ENCODE measurements at regions not wholly inside any gene's neighbourhood (a gene's known extent, or its start where the extent isn't known, plus 50 kb on each side); places are given as distances from the start of the nearest gene placed in this dataset.

- Histone ChIP-seq H3K36me3 (no peaks in the 10 kb centered on the region), H3K4me3 (no peak overlapping the region), H3K4me1 (no peaks in the 10 kb centered on the region), H3K27ac (no peak overlapping the region), H3K9me3 (no peaks in the 10 kb centered on the region), H3K27me3 (no peaks in the 10 kb centered on the region)
- in situ Hi-C loops (cut with MboI; ENCODE audit: low sequenced_read_pairs in 4 of 4) (no loop called here), intact Hi-C loops (cut with DNase I; ENCODE audit: low total_unique reads) (no loop called here)
- DNase-seq, result no peak
- no peak for ATAC-seq
- no peak for TF ChIP-seq CTCF (IDR thresholded peaks at IDR 0.05 in 4 of 5, conservative IDR thresholded peaks at IDR 0.05 in 1 of 5)
- TF ChIP-seq POLR2A (IDR thresholded peaks at IDR 0.05), result no peak
Measured at GRCh38 chr2:194105358-194105757, 1551.7 kb upstream of the SLC39A10 start.

- Histone ChIP-seq H3K9me3 (no peaks in the 10 kb centered on the region), H3K4me1 (no peaks in the 10 kb centered on the region), H3K27ac (no peak overlapping the region), H3K27me3 (no peaks in the 10 kb centered on the region), H3K36me3 (no peaks in the 10 kb centered on the region), H3K4me3 (no peak overlapping the region)
- no peak for DNase-seq
- TF ChIP-seq CTCF (IDR thresholded peaks at IDR 0.05 in 4 of 5, conservative IDR thresholded peaks at IDR 0.05 in 1 of 5) (no peak), POLR2A (IDR thresholded peaks at IDR 0.05) (no peak)
- in situ Hi-C loops (cut with MboI; ENCODE audit: low sequenced_read_pairs in 4 of 4), result no loop called here
- ATAC-seq, result no peak
- intact Hi-C loops (cut with DNase I; ENCODE audit: low total_unique reads), result no loop called here
Measured at GRCh38 chr2:194104687-194105086, 1552.3 kb upstream of the SLC39A10 start.

- intact Hi-C loops (cut with DNase I; ENCODE audit: low total_unique reads), result no loop called here
- no peaks in the 10 kb centered on the region for H3K27me3 ChIP-seq
- H3K36me3 ChIP-seq, result no peaks in the 10 kb centered on the region
- H3K4me1 ChIP-seq, result no peaks in the 10 kb centered on the region
- TF ChIP-seq CTCF (IDR thresholded peaks at IDR 0.05 in 4 of 5, conservative IDR thresholded peaks at IDR 0.05 in 1 of 5), result no peak
- ATAC-seq (no peak), DNase-seq (no peak)
- in situ Hi-C loops (cut with MboI; ENCODE audit: low sequenced_read_pairs in 4 of 4), result no loop called here
- no peak overlapping the region for H3K27ac ChIP-seq
- no peak overlapping the region for H3K4me3 ChIP-seq
- no peaks in the 10 kb centered on the region for H3K9me3 ChIP-seq
Measured at GRCh38 chr2:194103941-194104659, 1552.9 kb upstream of the SLC39A10 start.

- Histone ChIP-seq H3K36me3 (no peaks in the 10 kb centered on the region), H3K4me3 (no peak overlapping the region), H3K27me3 (no peaks in the 10 kb centered on the region), H3K9me3 (no peaks in the 10 kb centered on the region), H3K4me1 (no peaks in the 10 kb centered on the region), H3K27ac (no peak overlapping the region)
- no peak for DNase-seq
- TF ChIP-seq CTCF (IDR thresholded peaks at IDR 0.05 in 4 of 5, conservative IDR thresholded peaks at IDR 0.05 in 1 of 5) (no peak), POLR2A (IDR thresholded peaks at IDR 0.05) (no peak)
- ATAC-seq, result no peak
- intact Hi-C loops (cut with DNase I; ENCODE audit: low total_unique reads) (no loop called here), in situ Hi-C loops (cut with MboI; ENCODE audit: low sequenced_read_pairs in 4 of 4) (no loop called here)
Measured at GRCh38 chr2:194102546-194102945, 1554.5 kb upstream of the SLC39A10 start.

GRCh38 chr2:194100201-194100600 lies 1556.8 kb upstream of the SLC39A10 start:
- in situ Hi-C loops (cut with MboI; ENCODE audit: low sequenced_read_pairs in 4 of 4), result no loop called here
- no peak for TF ChIP-seq POLR2A (IDR thresholded peaks at IDR 0.05)
- no peak for TF ChIP-seq CTCF (IDR thresholded peaks at IDR 0.05 in 4 of 5, conservative IDR thresholded peaks at IDR 0.05 in 1 of 5)
- no peaks in the 10 kb centered on the region for H3K36me3 ChIP-seq
- DNase-seq (no peak), ATAC-seq (no peak)
- intact Hi-C loops (cut with DNase I; ENCODE audit: low total_unique reads), result no loop called here
- no peak overlapping the region for H3K27ac ChIP-seq
- no peaks in the 10 kb centered on the region for H3K4me1 ChIP-seq
- no peak overlapping the region for H3K4me3 ChIP-seq
- H3K27me3 ChIP-seq, result no peaks in the 10 kb centered on the region
- no peaks in the 10 kb centered on the region for H3K9me3 ChIP-seq
